Panc1 (cell line): ENCODE measurements at regions not wholly inside any gene's neighbourhood (a gene's known extent, or its start where the extent isn't known, plus 50 kb on each side); places are given as distances from the start of the nearest gene placed in this dataset.

Experiments used
- ATAC-seq: fragments of 200-7000 bp; cut with Tn5 transposase; 2 replicates; pipeline ENCODE4 v1.9.1; 2020; ENCODE audit warnings: mild to moderate bottlenecking, moderate library complexity
- BruUV-seq: library from RNA; stranded (reverse); fragments of 400-500 nt; replicated peaks from 2 replicates; lab custom pipeline; 2021; lab: Mats Ljungman, UMichigan
- CTCF ChIA-PET: fragments of 300-600 bp; sonication (Branson Sonifier 250); formaldehyde crosslinking; loops from one replicate; lab custom pipeline; 2022; ENCODE audit warnings: antibody characterized with exemption; lab: Charles Lee
- POLR2A ChIA-PET: fragments of 300-600 bp; sonication (Branson Sonifier 250); formaldehyde crosslinking; loops from one replicate; lab custom pipeline; 2022; ENCODE audit warnings: antibody characterized with exemption; lab: Charles Lee
- DNase-seq: peaks from one replicate; pipeline ENCODE4 v3.0.0-alpha.2; 2010; ENCODE audit warnings: low read depth, low spot score
- H3K27ac ChIP-seq: 2 replicates; pipeline ENCODE4 v1.5.1; 2011; ENCODE audit warnings: mild to moderate bottlenecking, low read length, inconsistent platforms
- H3K27me3 ChIP-seq: fragments of 200-500 bp; sonication (Bioruptor generic); 2 replicates; pipeline ENCODE4 v1.6.0; 2014; ENCODE audit warnings: low read length, inconsistent platforms; ENCODE audit not compliant: control insufficient read depth, insufficient read depth
- H3K36me3 ChIP-seq: fragments of 200-500 bp; sonication (Bioruptor generic); 2 replicates; pipeline ENCODE4 v1.5.1; 2014; ENCODE audit warnings: inconsistent platforms, mild to moderate bottlenecking, low read length, moderate library complexity; ENCODE audit not compliant: control insufficient read depth, insufficient read depth
- H3K4me1 ChIP-seq: 2 replicates; pipeline ENCODE4 v1.5.1; 2011; ENCODE audit warnings: inconsistent platforms, mild to moderate bottlenecking, low read length, moderate library complexity; ENCODE audit not compliant: control insufficient read depth, insufficient read depth
- H3K4me3 ChIP-seq, 2 experiments: 2 replicates each; pipeline ENCODE4 v1.5.1; 2011 to 2012; ENCODE audit warnings: low read depth in 2 of 2, low read length in 2 of 2, mild to moderate bottlenecking in 2 of 2, inconsistent platforms in 1 of 2, moderate library complexity in 1 of 2
- H3K9me3 ChIP-seq: fragments of 200-500 bp; sonication (Bioruptor generic); 2 replicates; pipeline ENCODE4 v1.5.1; 2014; ENCODE audit warnings: low read depth, mild to moderate bottlenecking, inconsistent platforms, low read length, moderate library complexity; ENCODE audit not compliant: control insufficient read depth, insufficient read depth
- CTCF ChIP-seq: fragments of 450-650 bp; IDR thresholded peaks from 2 replicates; pipeline ENCODE4 v1.5.1; 2017; ENCODE audit warnings: mild to moderate bottlenecking
- POLR2AphosphoS5 ChIP-seq: IDR thresholded peaks from 2 replicates; pipeline ENCODE4 v1.6.1; 2012; ENCODE audit warnings: mild to moderate bottlenecking, low read depth, low read length, moderate library complexity
- REST ChIP-seq, 2 experiments: IDR thresholded peaks; 2 replicates each; pipeline ENCODE4 v1.6.1; 2011 to 2012; ENCODE audit warnings: low read depth in 2 of 2, control low read depth in 1 of 2, low read length in 1 of 2, mild to moderate bottlenecking in 1 of 2, moderate library complexity in 1 of 2; ENCODE audit not compliant: insufficient read depth in 1 of 2
- SIN3A ChIP-seq: IDR thresholded peaks from 2 replicates; pipeline ENCODE4 v1.6.1; 2012; ENCODE audit warnings: low read depth, mild to moderate bottlenecking, low read length, moderate library complexity, borderline replicate concordance; ENCODE audit not compliant: insufficient read depth
- TCF7L2 ChIP-seq: IDR thresholded peaks from 2 replicates; pipeline ENCODE4 v1.6.1; 2011; ENCODE audit warnings: mild to moderate bottlenecking, low read depth, low read length, inconsistent platforms
- in situ Hi-C: cut with HindIII; loops from 2 replicates; pipeline ENCODE4 v1.10.0; 2016; ENCODE audit warnings: low sequenced_read_pairs, low pct_unique_long_range_greater_than_20kb
- intact Hi-C: fragments of 100-400 bp; cut with micrococcal nuclease; formaldehyde crosslinking; loops from one replicate; pipeline ENCODE4 v1.10.0; 2022; ENCODE audit not compliant: unreplicated experiment

DNA sequence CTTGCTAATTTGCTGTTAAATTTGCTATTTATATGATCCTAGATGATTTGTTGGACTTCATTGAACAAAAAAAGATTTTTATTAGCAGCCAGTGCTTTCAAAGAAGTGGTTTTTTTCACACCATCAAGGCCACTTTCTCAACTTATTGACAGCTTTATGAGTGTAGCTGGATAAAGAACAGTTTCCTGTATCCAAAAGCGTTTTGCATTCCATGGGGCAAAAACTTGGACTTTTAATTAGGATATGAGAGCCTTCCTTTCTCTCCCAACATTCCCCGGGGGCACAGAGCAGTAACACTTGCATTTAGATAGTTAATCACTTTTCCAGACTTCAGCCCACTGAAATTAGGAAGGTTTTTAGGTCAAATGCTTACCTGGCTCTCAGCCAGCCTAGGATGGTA lies 177.1 kb upstream of the ELAC2 start:
- intact Hi-C loops (no loop called here), in situ Hi-C loops (no loop called here)
- no peak overlapping the region for H3K4me3 ChIP-seq
- ATAC-seq (no peak), DNase-seq (no peak)
- CTCF ChIA-PET: no interaction called here
- no peak for TF ChIP-seq SIN3A
- no peak for TF ChIP-seq CTCF
- TF ChIP-seq POLR2AphosphoS5: no peak
- TF ChIP-seq REST (IDR thresholded peaks at IDR 0.05; ENCODE audit: insufficient read depth in 1 of 2, low read depth in 2 of 2, low read length in 1 of 2): no peak
- no peak for TF ChIP-seq TCF7L2
- H3K27ac ChIP-seq: no peak overlapping the region
- H3K9me3 ChIP-seq: no peaks in the 10 kb centered on the region
- POLR2A ChIA-PET: no interaction called here
- no peaks in the 10 kb centered on the region for H3K4me1 ChIP-seq
- H3K27me3 ChIP-seq: no peaks in the 10 kb centered on the region
- BruUV-seq: no TSS peak
- H3K36me3 ChIP-seq: no peaks in the 10 kb centered on the region

DNA sequence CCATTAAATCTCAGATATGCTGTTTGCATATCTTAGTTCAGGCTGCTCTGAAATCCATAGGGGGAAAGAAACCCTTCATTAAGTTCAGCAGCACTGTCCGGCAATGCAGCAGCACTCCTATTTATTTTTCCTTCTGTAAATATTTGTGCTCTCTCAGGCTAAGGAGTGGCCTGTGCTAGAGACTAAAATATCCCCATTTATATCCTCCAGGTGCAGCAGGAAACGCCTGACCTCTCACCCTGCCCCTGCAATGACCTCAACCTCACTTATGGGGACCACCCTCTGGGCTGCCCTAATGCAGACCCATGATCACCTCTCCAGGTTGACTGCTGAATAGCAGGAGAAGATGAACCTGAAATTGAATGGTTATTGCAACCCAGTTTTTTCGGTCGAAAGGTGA lies 165.0 kb upstream of the ELAC2 start:
- DNase-seq: no peak
- Histone ChIP-seq H3K4me1 (no peaks in the 10 kb centered on the region), H3K9me3 (no peaks in the 10 kb centered on the region), H3K27ac (no peak overlapping the region), H3K4me3 (no peak overlapping the region), H3K27me3 (no peaks in the 10 kb centered on the region), H3K36me3 (no peaks in the 10 kb centered on the region)
- ChIA-PET CTCF (no interaction called here), POLR2A (no interaction called here)
- ATAC-seq: no peak
- no peak for TF ChIP-seq POLR2AphosphoS5
- no peak for TF ChIP-seq REST (IDR thresholded peaks at IDR 0.05; ENCODE audit: insufficient read depth in 1 of 2, low read depth in 2 of 2, low read length in 1 of 2)
- TF ChIP-seq SIN3A: no peak
- TF ChIP-seq CTCF: no peak
- no peak for TF ChIP-seq TCF7L2
- intact Hi-C loops (no loop called here), in situ Hi-C loops (no loop called here)
- BruUV-seq: no TSS peak
